ENCODE measurements at regions not wholly inside any gene's neighbourhood (a gene's known extent, or its start where the extent isn't known, plus 50 kb on each side); places are given as distances from the start of the nearest gene placed in this dataset.

GRCh38 chr7:50159154-50159553 is 66.1 kb upstream of the ZPBP start:
- Histone ChIP-seq H3K27me3 (no peaks in the 10 kb centered on the region), H3K9me3 (no peaks in the 10 kb centered on the region), H3K4me1 (no peaks in the 10 kb centered on the region), H3K4me3 (no peak overlapping the region), H3K27ac (no peak overlapping the region), H3K36me3 (no peaks in the 10 kb centered on the region)
- TF ChIP-seq POLR2A (IDR thresholded peaks at IDR 0.05) (no peak), CTCF (IDR thresholded peaks at IDR 0.05 in 4 of 5, conservative IDR thresholded peaks at IDR 0.05 in 1 of 5) (no peak)
- DNase-seq (no peak), ATAC-seq (no peak)
- in situ Hi-C loops (cut with MboI; ENCODE audit: low sequenced_read_pairs in 4 of 4) (no loop called here), intact Hi-C loops (cut with DNase I; ENCODE audit: low total_unique reads) (no loop called here)

- no peak for ATAC-seq
- Histone ChIP-seq H3K36me3 (no peaks in the 10 kb centered on the region), H3K27me3 (no peaks in the 10 kb centered on the region), H3K27ac (no peak overlapping the region), H3K4me3 (no peak overlapping the region), H3K4me1 (no peaks in the 10 kb centered on the region), H3K9me3 (no peaks in the 10 kb centered on the region)
- no peak for TF ChIP-seq POLR2A (IDR thresholded peaks at IDR 0.05)
- TF ChIP-seq CTCF (IDR thresholded peaks at IDR 0.05 in 4 of 5, conservative IDR thresholded peaks at IDR 0.05 in 1 of 5) = no peak
- intact Hi-C loops (cut with DNase I; ENCODE audit: low total_unique reads) = no loop called here
- in situ Hi-C loops (cut with MboI; ENCODE audit: low sequenced_read_pairs in 4 of 4) = no loop called here
- DNase-seq = no peak
Observed at GRCh38 chr7:50156706-50157105, 63.7 kb upstream of the ZPBP start.

GRCh38 chr7:50156163-50156562 is 63.1 kb upstream of the ZPBP start:
- no peaks in the 10 kb centered on the region for H3K9me3 ChIP-seq
- DNase-seq (no peak), ATAC-seq (no peak)
- H3K36me3 ChIP-seq = no peaks in the 10 kb centered on the region
- H3K27me3 ChIP-seq = no peaks in the 10 kb centered on the region
- intact Hi-C loops (cut with DNase I; ENCODE audit: low total_unique reads) = no loop called here
- H3K27ac ChIP-seq = no peak overlapping the region
- no peak overlapping the region for H3K4me3 ChIP-seq
- no peak for TF ChIP-seq CTCF (IDR thresholded peaks at IDR 0.05 in 4 of 5, conservative IDR thresholded peaks at IDR 0.05 in 1 of 5)
- TF ChIP-seq POLR2A (IDR thresholded peaks at IDR 0.05) = no peak
- no peaks in the 10 kb centered on the region for H3K4me1 ChIP-seq
- in situ Hi-C loops (cut with MboI; ENCODE audit: low sequenced_read_pairs in 4 of 4) = no loop called here

- H3K27me3 ChIP-seq = no peaks in the 10 kb centered on the region
- intact Hi-C loops (cut with DNase I; ENCODE audit: low total_unique reads) = no loop called here
- no peak for DNase-seq
- TF ChIP-seq POLR2A (IDR thresholded peaks at IDR 0.05) = no peak
- no peak for TF ChIP-seq CTCF (IDR thresholded peaks at IDR 0.05 in 4 of 5, conservative IDR thresholded peaks at IDR 0.05 in 1 of 5)
- no peak overlapping the region for H3K4me3 ChIP-seq
- in situ Hi-C loops (cut with MboI; ENCODE audit: low sequenced_read_pairs in 4 of 4) = no loop called here
- no peak overlapping the region for H3K27ac ChIP-seq
- no peak for ATAC-seq
- H3K4me1 ChIP-seq = no peaks in the 10 kb centered on the region
- H3K9me3 ChIP-seq = no peaks in the 10 kb centered on the region
- H3K36me3 ChIP-seq = no peaks in the 10 kb centered on the region
Observed at GRCh38 chr7:50155755-50156154, 62.7 kb upstream of the ZPBP start.

- no peak overlapping the region for H3K4me3 ChIP-seq
- no peaks in the 10 kb centered on the region for H3K4me1 ChIP-seq
- no peak overlapping the region for H3K27ac ChIP-seq
- no peaks in the 10 kb centered on the region for H3K27me3 ChIP-seq
- in situ Hi-C loops (cut with MboI; ENCODE audit: low sequenced_read_pairs in 4 of 4) (no loop called here), intact Hi-C loops (cut with DNase I; ENCODE audit: low total_unique reads) (no loop called here)
- H3K9me3 ChIP-seq = no peaks in the 10 kb centered on the region
- TF ChIP-seq POLR2A (IDR thresholded peaks at IDR 0.05) (no peak), CTCF (IDR thresholded peaks at IDR 0.05 in 4 of 5, conservative IDR thresholded peaks at IDR 0.05 in 1 of 5) (no peak)
- H3K36me3 ChIP-seq = no peaks in the 10 kb centered on the region
- ATAC-seq = no peak
- DNase-seq = no peak
Observed at GRCh38 chr7:50153995-50154394, 60.9 kb upstream of the ZPBP start.
